Stimulated activated naive B cell treated with anti-CD40 and anti-IgM and Interleukin-4, amounts not matched to agents 10 μg/mL and 1 μg/mL and 100 μg/mL, for 72 hours (primary cell): ENCODE measurements at regions not wholly inside any gene's neighbourhood (a gene's known extent, or its start where the extent isn't known, plus 50 kb on each side); places are given as distances from the start of the nearest gene placed in this dataset.

ENCODE experiments used
- ATAC-seq, 2 donors: fragments of 150-1000 bp; cut with Tn5 transposase; replicated peaks; 2 replicates each; pipeline ENCODE4 v1.10.0; 2021; ENCODE audit warnings: moderate library complexity in 1 of 2
- DNase-seq: peaks from one replicate; pipeline ENCODE4 v3.0.0; 2021
- H3K27ac Mint-ChIP-seq: one replicate; pipeline ENCODE4 v1.8.0; 2022; ENCODE audit warnings: mild to moderate bottlenecking, mixed read lengths
- H3K27me3 Mint-ChIP-seq, 2 donors: one replicate each; pipeline ENCODE4 v1.8.0; 2022; ENCODE audit warnings: mixed read lengths in 2 of 2
- H3K36me3 Mint-ChIP-seq, 2 donors: one replicate each; pipeline ENCODE4 v1.8.0; 2022; ENCODE audit warnings: mixed read lengths in 2 of 2, mild to moderate bottlenecking in 1 of 2
- H3K4me1 Mint-ChIP-seq, 2 donors: one replicate each; pipeline ENCODE4 v1.8.0; 2022; ENCODE audit warnings: mixed read lengths in 2 of 2, mild to moderate bottlenecking in 1 of 2
- H3K4me3 Mint-ChIP-seq, 2 donors: one replicate each; pipeline ENCODE4 v1.8.0; 2022; ENCODE audit warnings: mild to moderate bottlenecking in 2 of 2, mixed read lengths in 2 of 2, moderate library complexity in 1 of 2
- H3K9me3 Mint-ChIP-seq, 2 donors: one replicate each; pipeline ENCODE4 v1.8.0; 2022; ENCODE audit warnings: mixed read lengths in 2 of 2, mild to moderate bottlenecking in 1 of 2

GRCh38 chr2:122899614-122900013, 1125.5 kb upstream of the CNTNAP5 start:
- Mint-ChIP-seq H3K36me3 (no peaks in the 10 kb centered on the region), H3K27ac (no peak overlapping the region), H3K27me3 (no peaks in the 10 kb centered on the region), H3K4me3 (no peak overlapping the region), H3K9me3 (peaks cover 0 to 6% of the 10 kb centered on the region in 2 donors), H3K4me1 (no peaks in the 10 kb centered on the region)
- ATAC-seq (no peak), DNase-seq (no peak)

GRCh38 chr2:122905431-122905830, 1119.7 kb upstream of the CNTNAP5 start:
- Mint-ChIP-seq H3K4me1 (no peaks in the 10 kb centered on the region), H3K36me3 (no peaks in the 10 kb centered on the region), H3K4me3 (no peak overlapping the region), H3K27ac (no peak overlapping the region), H3K27me3 (no peaks in the 10 kb centered on the region), H3K9me3 (peaks cover 0 to 4% of the 10 kb centered on the region in 2 donors)
- ATAC-seq = no peak
- DNase-seq = no peak

GRCh38 chr2:122908159-122908558, 1116.9 kb upstream of the CNTNAP5 start:
- Mint-ChIP-seq H3K4me3 (no peak overlapping the region), H3K4me1 (no peaks in the 10 kb centered on the region), H3K36me3 (no peaks in the 10 kb centered on the region), H3K27me3 (no peaks in the 10 kb centered on the region), H3K9me3 (peaks cover 0 to 7% of the 10 kb centered on the region in 2 donors), H3K27ac (no peak overlapping the region)
- DNase-seq (no peak), ATAC-seq (no peak)

- ATAC-seq = no peak
- Mint-ChIP-seq H3K9me3 (peaks cover 14 to 17% of the 10 kb centered on the region in 2 donors), H3K27me3 (no peaks in the 10 kb centered on the region), H3K4me3 (no peak overlapping the region), H3K4me1 (no peaks in the 10 kb centered on the region), H3K36me3 (no peaks in the 10 kb centered on the region), H3K27ac (no peak overlapping the region)
- no peak for DNase-seq
Observed at GRCh38 chr2:122927197-122927596, 1097.9 kb upstream of the CNTNAP5 start.

- no peak overlapping the region for H3K27ac Mint-ChIP-seq
- no peak overlapping the region for H3K4me3 Mint-ChIP-seq
- no peaks in the 10 kb centered on the region for H3K36me3 Mint-ChIP-seq
- DNase-seq = no peak
- peaks cover 14 to 17% of the 10 kb centered on the region in 2 donors for H3K9me3 Mint-ChIP-seq
- H3K4me1 Mint-ChIP-seq = no peaks in the 10 kb centered on the region
- ATAC-seq = no peak
- no peaks in the 10 kb centered on the region for H3K27me3 Mint-ChIP-seq
Observed at GRCh38 chr2:122927710-122928557, 1097.2 kb upstream of the CNTNAP5 start.

GRCh38 chr2:122929347-122929746, 1095.7 kb upstream of the CNTNAP5 start:
- H3K27me3 Mint-ChIP-seq = no peaks in the 10 kb centered on the region
- no peaks in the 10 kb centered on the region for H3K4me1 Mint-ChIP-seq
- H3K36me3 Mint-ChIP-seq = no peaks in the 10 kb centered on the region
- ATAC-seq (no peak), DNase-seq (no peak)
- H3K9me3 Mint-ChIP-seq = peaks cover 8 to 13% of the 10 kb centered on the region in 2 donors
- H3K27ac Mint-ChIP-seq = no peak overlapping the region
- H3K4me3 Mint-ChIP-seq = no peak overlapping the region

GRCh38 chr2:122935506-122935905, 1089.6 kb upstream of the CNTNAP5 start:
- Mint-ChIP-seq H3K4me1 (no peaks in the 10 kb centered on the region), H3K27me3 (no peaks in the 10 kb centered on the region), H3K4me3 (no peak overlapping the region), H3K9me3 (no peaks in the 10 kb centered on the region), H3K27ac (no peak overlapping the region), H3K36me3 (no peaks in the 10 kb centered on the region)
- no peak for ATAC-seq
- no peak for DNase-seq

GRCh38 chr2:122939796-122940195, 1085.3 kb upstream of the CNTNAP5 start:
- ATAC-seq (no peak), DNase-seq (no peak)
- Mint-ChIP-seq H3K36me3 (no peaks in the 10 kb centered on the region), H3K9me3 (no peaks in the 10 kb centered on the region), H3K4me1 (no peaks in the 10 kb centered on the region), H3K27me3 (no peaks in the 10 kb centered on the region), H3K4me3 (no peak overlapping the region), H3K27ac (no peak overlapping the region)

GRCh38 chr2:122949523-122949922, 1075.6 kb upstream of the CNTNAP5 start:
- Mint-ChIP-seq H3K4me1 (no peaks in the 10 kb centered on the region), H3K9me3 (peaks cover 3 to 9% of the 10 kb centered on the region in 2 donors)

GRCh38 chr2:122955776-122956175, 1069.3 kb upstream of the CNTNAP5 start:
- ATAC-seq (no peak), DNase-seq (no peak)
- peaks cover 4 to 13% of the 10 kb centered on the region in 2 donors for H3K9me3 Mint-ChIP-seq
- no peak overlapping the region for H3K4me3 Mint-ChIP-seq
- H3K27me3 Mint-ChIP-seq = no peaks in the 10 kb centered on the region
- no peaks in the 10 kb centered on the region for H3K36me3 Mint-ChIP-seq
- no peaks in the 10 kb centered on the region for H3K4me1 Mint-ChIP-seq
- H3K27ac Mint-ChIP-seq = no peak overlapping the region

More at GRCh38 chr2:122949523-122949922, 1075.6 kb upstream of the CNTNAP5 start:
- ATAC-seq (no peak), DNase-seq (no peak)
- no peaks in the 10 kb centered on the region for H3K36me3 Mint-ChIP-seq
- H3K27me3 Mint-ChIP-seq = no peaks in the 10 kb centered on the region
- H3K27ac Mint-ChIP-seq = no peak overlapping the region
- H3K4me3 Mint-ChIP-seq = no peak overlapping the region

GRCh38 chr2:122960759-122961641, 1064.1 kb upstream of the CNTNAP5 start:
- H3K27ac Mint-ChIP-seq = no peak overlapping the region
- no peak overlapping the region for H3K4me3 Mint-ChIP-seq
- H3K36me3 Mint-ChIP-seq = no peaks in the 10 kb centered on the region
- H3K27me3 Mint-ChIP-seq = no peaks in the 10 kb centered on the region
- DNase-seq = no peak
- no peak for ATAC-seq
- no peaks in the 10 kb centered on the region for H3K4me1 Mint-ChIP-seq
- H3K9me3 Mint-ChIP-seq = peaks cover 4% of the 10 kb centered on the region in 2 donors

- ATAC-seq = no peak
- no peak overlapping the region for H3K4me3 Mint-ChIP-seq
- H3K9me3 Mint-ChIP-seq = peaks cover 7 to 8% of the 10 kb centered on the region in 2 donors
- H3K27ac Mint-ChIP-seq = no peak overlapping the region
- H3K36me3 Mint-ChIP-seq = no peaks in the 10 kb centered on the region
- H3K27me3 Mint-ChIP-seq = no peaks in the 10 kb centered on the region
- DNase-seq = no peak
- H3K4me1 Mint-ChIP-seq = no peaks in the 10 kb centered on the region
Observed at GRCh38 chr2:122966461-122966860, 1058.6 kb upstream of the CNTNAP5 start.

GRCh38 chr2:122977580-122977979, 1047.5 kb upstream of the CNTNAP5 start:
- no peak for DNase-seq
- Mint-ChIP-seq H3K4me3 (no peak overlapping the region), H3K4me1 (no peaks in the 10 kb centered on the region), H3K9me3 (peaks cover 6% of the 10 kb centered on the region in 2 donors), H3K36me3 (no peaks in the 10 kb centered on the region), H3K27me3 (no peaks in the 10 kb centered on the region), H3K27ac (no peak overlapping the region)
- ATAC-seq = no peak

- Mint-ChIP-seq H3K27ac (no peak overlapping the region), H3K9me3 (peaks cover 6 to 7% of the 10 kb centered on the region in 2 donors), H3K4me3 (no peak overlapping the region), H3K36me3 (no peaks in the 10 kb centered on the region), H3K27me3 (no peaks in the 10 kb centered on the region), H3K4me1 (no peaks in the 10 kb centered on the region)
- no peak for DNase-seq
- ATAC-seq = no peak
Observed at GRCh38 chr2:122980671-122981070, 1044.4 kb upstream of the CNTNAP5 start.

GRCh38 chr2:122982936-122983335, 1042.2 kb upstream of the CNTNAP5 start:
- Mint-ChIP-seq H3K36me3 (no peaks in the 10 kb centered on the region), H3K9me3 (peaks cover 6 to 8% of the 10 kb centered on the region in 2 donors), H3K4me1 (no peaks in the 10 kb centered on the region), H3K4me3 (no peak overlapping the region), H3K27me3 (no peaks in the 10 kb centered on the region), H3K27ac (no peak overlapping the region)
- ATAC-seq (no peak), DNase-seq (no peak)
